Activated T-helper 2 cell treated with anti-CD3 and anti-CD28 coated beads, Interferon-gamma antibody, Interleukin-2, Interleukin-4, amounts not matched to agents 10 μg/mL and 5 μg/mL and 100 μg/mL, durations not matched to agents 14 hours and 24 hours and 36 hours (primary cell): ENCODE measurements at regions not wholly inside any gene's neighbourhood (a gene's known extent, or its start where the extent isn't known, plus 50 kb on each side); places are given as distances from the start of the nearest gene placed in this dataset.

ENCODE experiments used
- DNase-seq: peaks from one replicate; pipeline ENCODE4 v3.0.0; 2021; ENCODE audit warnings: low spot score
- H3K27ac Mint-ChIP-seq: one replicate; pipeline ENCODE4 v1.8.0; 2021; ENCODE audit warnings: mixed read lengths
- H3K27me3 Mint-ChIP-seq: one replicate; pipeline ENCODE4 v1.8.0; 2021; ENCODE audit warnings: low read depth, mixed read lengths
- H3K36me3 Mint-ChIP-seq: one replicate; pipeline ENCODE4 v1.8.0; 2021; ENCODE audit warnings: low read depth, mixed read lengths
- H3K4me1 Mint-ChIP-seq: one replicate; pipeline ENCODE4 v1.8.0; 2021; ENCODE audit warnings: low read depth, mixed read lengths
- H3K4me3 Mint-ChIP-seq: one replicate; pipeline ENCODE4 v1.8.0; 2021; ENCODE audit warnings: low read depth, mild to moderate bottlenecking, moderate library complexity, mixed read lengths
- H3K9me3 Mint-ChIP-seq: one replicate; pipeline ENCODE4 v1.8.0; 2021; ENCODE audit warnings: mixed read lengths
- intact Hi-C: fragments of 100-400 bp; cut with micrococcal nuclease; formaldehyde crosslinking; loops from one replicate; pipeline ENCODE4 v1.15.1; 2023

GRCh38 chrX:38895775-38896174, 94.5 kb downstream of the MID1IP1 start:
- intact Hi-C loops = no loop called here
- H3K27me3 Mint-ChIP-seq = no peaks in the 10 kb centered on the region
- peaks cover 10% of the 10 kb centered on the region for H3K4me1 Mint-ChIP-seq
- no peak overlapping the region for H3K27ac Mint-ChIP-seq
- no peak for DNase-seq
- H3K4me3 Mint-ChIP-seq = no peak overlapping the region
- H3K9me3 Mint-ChIP-seq = no peaks in the 10 kb centered on the region
- H3K36me3 Mint-ChIP-seq = no peaks in the 10 kb centered on the region

- Mint-ChIP-seq H3K4me3 (no peak overlapping the region), H3K4me1 (peaks cover 6% of the 10 kb centered on the region), H3K36me3 (no peaks in the 10 kb centered on the region), H3K27me3 (no peaks in the 10 kb centered on the region), H3K27ac (no peak overlapping the region), H3K9me3 (no peaks in the 10 kb centered on the region)
- no peak for DNase-seq
- intact Hi-C loops = no loop called here
Observed at GRCh38 chrX:38896724-38897298, 95.6 kb downstream of the MID1IP1 start.

GRCh38 chrX:38898261-38898660, 97.0 kb downstream of the MID1IP1 start:
- Mint-ChIP-seq H3K9me3 (no peaks in the 10 kb centered on the region), H3K27ac (no peak overlapping the region), H3K36me3 (no peaks in the 10 kb centered on the region), H3K27me3 (no peaks in the 10 kb centered on the region), H3K4me3 (no peak overlapping the region), H3K4me1 (no peaks in the 10 kb centered on the region)
- intact Hi-C loops = no loop called here
- DNase-seq = no peak

GRCh38 chrX:38899650-38900049, 98.4 kb downstream of the MID1IP1 start:
- Mint-ChIP-seq H3K36me3 (no peaks in the 10 kb centered on the region), H3K4me3 (no peak overlapping the region), H3K4me1 (no peaks in the 10 kb centered on the region), H3K9me3 (no peaks in the 10 kb centered on the region), H3K27me3 (no peaks in the 10 kb centered on the region), H3K27ac (no peak overlapping the region)
- DNase-seq = no peak
- intact Hi-C loops = no loop called here

GRCh38 chrX:38900719-38901118, 99.5 kb downstream of the MID1IP1 start:
- DNase-seq = no peak
- Mint-ChIP-seq H3K4me3 (no peak overlapping the region), H3K9me3 (no peaks in the 10 kb centered on the region), H3K4me1 (no peaks in the 10 kb centered on the region), H3K27me3 (no peaks in the 10 kb centered on the region), H3K27ac (no peak overlapping the region), H3K36me3 (no peaks in the 10 kb centered on the region)
- intact Hi-C loops = no loop called here

GRCh38 chrX:38902972-38903492, 101.8 kb downstream of the MID1IP1 start:
- no peaks in the 10 kb centered on the region for H3K36me3 Mint-ChIP-seq
- no peak for DNase-seq
- intact Hi-C loops = no loop called here

GRCh38 chrX:38916801-38917200, 115.5 kb downstream of the MID1IP1 start:
- intact Hi-C loops = no loop called here
- Mint-ChIP-seq H3K4me3 (no peak overlapping the region), H3K9me3 (no peaks in the 10 kb centered on the region), H3K27me3 (peaks cover 2% of the 10 kb centered on the region), H3K36me3 (no peaks in the 10 kb centered on the region), H3K27ac (no peak overlapping the region), H3K4me1 (no peaks in the 10 kb centered on the region)
- no peak for DNase-seq

More at GRCh38 chrX:38902972-38903492, 101.8 kb downstream of the MID1IP1 start:
- Mint-ChIP-seq H3K9me3 (no peaks in the 10 kb centered on the region), H3K27ac (no peak overlapping the region), H3K4me1 (no peaks in the 10 kb centered on the region), H3K27me3 (no peaks in the 10 kb centered on the region), H3K4me3 (no peak overlapping the region)

GRCh38 chrX:38917954-38918353, 116.7 kb downstream of the MID1IP1 start:
- intact Hi-C loops = no loop called here
- Mint-ChIP-seq H3K4me3 (no peak overlapping the region), H3K36me3 (no peaks in the 10 kb centered on the region), H3K4me1 (no peaks in the 10 kb centered on the region), H3K27me3 (peaks cover 2% of the 10 kb centered on the region), H3K27ac (no peak overlapping the region), H3K9me3 (no peaks in the 10 kb centered on the region)
- no peak for DNase-seq

GRCh38 chrX:38919202-38919601, 117.9 kb downstream of the MID1IP1 start:
- no peak overlapping the region for H3K4me3 Mint-ChIP-seq
- H3K36me3 Mint-ChIP-seq = no peaks in the 10 kb centered on the region
- intact Hi-C loops = no loop called here
- no peak for DNase-seq
- H3K4me1 Mint-ChIP-seq = no peaks in the 10 kb centered on the region
- H3K27ac Mint-ChIP-seq = no peak overlapping the region
- H3K27me3 Mint-ChIP-seq = peaks cover 2% of the 10 kb centered on the region
- H3K9me3 Mint-ChIP-seq = no peaks in the 10 kb centered on the region

- intact Hi-C loops = no loop called here
- DNase-seq = no peak
- Mint-ChIP-seq H3K27me3 (peaks cover 2% of the 10 kb centered on the region), H3K27ac (no peak overlapping the region), H3K9me3 (no peaks in the 10 kb centered on the region), H3K4me1 (no peaks in the 10 kb centered on the region), H3K36me3 (no peaks in the 10 kb centered on the region), H3K4me3 (no peak overlapping the region)
Observed at GRCh38 chrX:38919853-38920528, 118.7 kb downstream of the MID1IP1 start.

GRCh38 chrX:38923451-38923969, 122.3 kb downstream of the MID1IP1 start:
- no peaks in the 10 kb centered on the region for H3K9me3 Mint-ChIP-seq
- intact Hi-C loops = no loop called here
- no peaks in the 10 kb centered on the region for H3K4me1 Mint-ChIP-seq
- peaks cover 2% of the 10 kb centered on the region for H3K27me3 Mint-ChIP-seq
- no peak for DNase-seq
- no peaks in the 10 kb centered on the region for H3K36me3 Mint-ChIP-seq
- no peak overlapping the region for H3K4me3 Mint-ChIP-seq
- no peak overlapping the region for H3K27ac Mint-ChIP-seq

GRCh38 chrX:38927592-38927991, 126.3 kb downstream of the MID1IP1 start:
- intact Hi-C loops = no loop called here
- H3K27ac Mint-ChIP-seq = no peak overlapping the region

GRCh38 chrX:38929966-38930421, 128.7 kb downstream of the MID1IP1 start:
- H3K9me3 Mint-ChIP-seq = no peaks in the 10 kb centered on the region
- intact Hi-C loops = no loop called here
- H3K27ac Mint-ChIP-seq = no peak overlapping the region
- DNase-seq = no peak
- no peaks in the 10 kb centered on the region for H3K4me1 Mint-ChIP-seq
- H3K27me3 Mint-ChIP-seq = no peaks in the 10 kb centered on the region
- H3K4me3 Mint-ChIP-seq = no peak overlapping the region
- H3K36me3 Mint-ChIP-seq = no peaks in the 10 kb centered on the region

More at GRCh38 chrX:38927592-38927991, 126.3 kb downstream of the MID1IP1 start:
- DNase-seq = no peak
- Mint-ChIP-seq H3K36me3 (no peaks in the 10 kb centered on the region), H3K27me3 (no peaks in the 10 kb centered on the region), H3K4me3 (no peak overlapping the region), H3K4me1 (no peaks in the 10 kb centered on the region), H3K9me3 (no peaks in the 10 kb centered on the region)
